ENCODE measurements at regions not wholly inside any gene's neighbourhood (a gene's known extent, or its start where the extent isn't known, plus 50 kb on each side); places are given as distances from the start of the nearest gene placed in this dataset.

DNA sequence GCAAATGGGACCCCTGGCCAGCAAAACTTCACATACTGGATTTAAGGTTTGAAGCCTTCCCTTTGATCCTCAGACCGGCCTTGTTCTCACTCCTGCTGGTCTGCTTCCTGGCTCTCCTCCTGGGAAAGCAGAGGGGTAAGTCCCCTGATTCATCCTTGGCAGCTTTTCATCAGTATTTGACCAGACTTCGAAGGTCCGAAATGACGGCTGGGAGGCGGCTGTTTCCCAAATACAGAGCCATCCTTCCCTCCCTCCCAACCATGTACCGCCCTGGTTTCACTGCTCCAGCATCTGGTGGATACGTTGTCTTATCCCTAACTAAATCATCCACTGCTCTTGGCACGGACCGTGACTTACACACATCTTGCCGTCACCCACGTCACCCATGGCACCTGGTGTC is 265.5 kb downstream of the BCOR start:
- intact Hi-C loops (cut with micrococcal nuclease), result no loop called here

DNA sequence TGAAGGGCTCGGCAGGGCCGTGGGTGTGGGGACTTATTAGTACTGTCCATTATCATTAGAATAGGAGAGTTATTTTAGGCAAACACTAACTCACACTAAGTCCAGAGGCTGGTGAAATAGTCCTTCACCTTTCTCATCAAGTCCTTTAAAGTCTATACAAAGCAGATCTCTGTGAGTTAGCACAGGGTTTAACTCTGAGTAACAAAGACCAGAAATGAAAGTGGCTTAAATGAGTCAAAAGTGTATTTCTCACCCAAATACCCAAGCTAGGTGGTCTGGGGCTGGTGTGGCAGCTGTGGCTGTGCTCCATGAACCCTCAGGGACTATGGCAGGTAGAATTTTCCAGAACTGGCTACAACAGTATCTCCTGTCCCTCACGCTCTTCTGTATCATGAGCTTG is 263.2 kb downstream of the BCOR start:
- intact Hi-C loops (cut with micrococcal nuclease), result no loop called here

DNA sequence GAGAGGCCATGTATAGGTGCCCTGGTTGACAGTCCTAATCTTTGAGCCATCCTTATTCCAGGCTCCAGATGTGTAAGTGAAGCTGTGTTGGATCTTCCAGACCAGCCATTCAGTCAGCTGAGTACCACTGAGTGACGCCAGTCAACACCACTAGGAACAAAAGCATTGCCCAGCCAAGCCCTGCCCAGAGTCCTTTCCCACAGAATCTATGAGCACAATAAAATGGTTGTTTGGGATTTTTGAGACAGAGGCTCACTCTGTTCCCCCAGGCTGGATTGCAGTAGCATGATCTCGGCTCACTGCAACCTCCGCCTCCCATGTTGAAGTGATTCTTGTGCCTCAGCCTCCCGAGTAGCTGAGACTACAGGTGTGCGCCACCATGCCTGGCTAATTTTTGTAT is 262.5 kb downstream of the BCOR start:
- intact Hi-C loops (cut with micrococcal nuclease), result no loop called here

DNA sequence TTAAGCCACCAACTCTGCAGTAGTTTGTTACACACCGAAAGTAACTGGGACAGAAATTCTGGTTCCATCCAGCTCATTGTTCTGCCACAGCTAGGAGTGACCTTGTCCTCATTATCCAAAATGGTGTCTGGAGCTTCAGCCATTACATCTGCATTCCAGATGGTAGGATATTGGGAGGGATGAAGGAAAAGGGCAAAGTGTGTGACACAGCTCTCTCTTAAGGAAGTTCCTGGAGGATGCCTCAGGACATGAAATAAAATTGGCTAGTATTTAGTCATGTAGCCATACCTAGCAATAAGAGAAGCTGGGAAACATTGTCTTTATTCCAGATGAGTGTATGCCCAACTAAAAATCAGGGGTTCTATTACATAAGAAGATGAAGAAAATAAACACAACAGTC is 262.0 kb downstream of the BCOR start:
- intact Hi-C loops (cut with micrococcal nuclease), result no loop called here

DNA sequence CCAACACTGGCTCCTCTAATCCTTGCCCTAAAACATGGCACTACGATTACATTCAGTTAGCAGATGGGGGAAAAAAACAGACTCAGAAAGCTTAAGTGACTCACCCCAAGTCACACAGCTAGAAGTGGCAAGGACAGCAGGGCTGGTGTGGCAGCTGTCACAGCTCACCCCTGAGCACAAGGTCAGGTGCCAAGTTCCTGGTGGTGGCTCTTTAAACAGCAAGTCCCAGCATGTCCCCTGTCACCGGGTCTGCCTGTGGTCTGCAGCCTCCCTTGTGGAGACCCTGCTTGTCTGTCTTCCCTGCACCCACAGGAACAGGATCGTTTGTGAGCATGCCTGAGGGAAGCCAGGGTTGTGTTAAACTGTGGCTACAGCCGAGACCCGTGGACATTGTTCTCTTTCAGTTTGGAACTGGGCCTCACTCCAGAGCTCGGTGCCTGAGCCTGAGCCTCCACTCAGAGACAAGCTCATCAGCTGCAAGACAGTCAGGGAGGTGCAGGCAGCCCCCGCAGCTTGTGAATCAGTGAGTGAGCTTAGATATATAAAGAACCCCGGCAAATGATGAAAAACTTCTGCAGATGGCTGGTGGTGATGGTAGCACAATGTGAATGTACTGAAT is 260.8 kb downstream of the BCOR start:
- intact Hi-C loops (cut with micrococcal nuclease), result no loop called here

DNA sequence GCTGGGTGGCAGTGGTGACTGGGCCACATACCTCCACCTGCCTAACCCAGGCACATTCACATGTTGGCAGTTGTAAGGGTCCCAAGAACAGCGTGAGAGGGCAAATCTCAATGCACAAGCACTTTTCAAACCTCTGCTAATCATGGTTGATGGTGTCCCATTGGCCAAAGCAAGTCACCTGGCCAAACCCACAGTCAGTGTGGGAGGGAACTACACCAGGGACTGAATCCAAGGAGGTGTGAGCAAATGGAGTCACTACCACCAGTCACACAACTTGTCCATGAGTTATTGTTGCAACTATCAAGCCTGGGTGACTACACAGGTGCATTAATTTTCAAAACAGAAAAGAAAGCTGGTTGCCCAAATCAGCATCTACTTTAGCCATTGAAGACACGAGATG is 260.1 kb downstream of the BCOR start:
- intact Hi-C loops (cut with micrococcal nuclease), result no loop called here

DNA sequence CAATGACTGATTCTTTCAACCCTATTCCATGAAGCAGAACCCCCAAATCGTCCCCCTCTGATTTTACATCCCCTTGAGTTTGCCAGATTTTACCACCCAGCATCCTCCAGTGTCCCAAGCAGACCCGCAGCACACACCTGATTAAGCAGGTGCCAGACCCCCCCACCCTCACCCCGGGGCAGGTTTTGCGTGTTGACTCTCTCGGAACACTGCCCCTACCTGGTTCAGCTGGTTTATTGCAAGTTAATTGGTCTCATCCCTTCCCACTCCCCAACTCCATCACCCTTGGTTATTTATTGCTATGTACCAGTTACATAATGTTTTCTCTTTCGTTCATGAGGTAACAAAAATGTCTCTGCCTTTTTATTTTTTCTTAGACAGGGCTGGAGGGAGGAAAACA is 258.4 kb downstream of the BCOR start:
- intact Hi-C loops (cut with micrococcal nuclease), result no loop called here

DNA sequence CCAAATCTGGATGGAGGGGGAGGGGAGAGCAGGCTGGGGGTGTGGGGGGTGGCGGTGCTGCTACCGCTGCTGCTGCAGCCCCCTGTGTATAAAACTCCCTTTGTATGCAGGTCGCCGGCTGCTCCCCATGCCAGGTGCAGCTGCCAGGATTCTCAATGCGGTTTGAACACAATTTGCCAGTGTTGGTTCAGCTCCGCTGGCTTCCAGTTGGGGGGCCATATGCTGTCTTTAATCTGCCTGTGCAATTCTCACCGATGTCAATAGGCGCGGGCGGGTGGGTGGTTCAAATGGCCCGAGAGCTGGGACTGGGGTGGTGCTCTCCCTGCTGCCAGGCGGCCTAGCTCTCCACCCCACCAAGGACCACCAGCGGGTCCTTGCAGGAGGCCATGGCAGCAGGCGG is 257.6 kb downstream of the BCOR start:
- intact Hi-C loops (cut with micrococcal nuclease), result no loop called here

DNA sequence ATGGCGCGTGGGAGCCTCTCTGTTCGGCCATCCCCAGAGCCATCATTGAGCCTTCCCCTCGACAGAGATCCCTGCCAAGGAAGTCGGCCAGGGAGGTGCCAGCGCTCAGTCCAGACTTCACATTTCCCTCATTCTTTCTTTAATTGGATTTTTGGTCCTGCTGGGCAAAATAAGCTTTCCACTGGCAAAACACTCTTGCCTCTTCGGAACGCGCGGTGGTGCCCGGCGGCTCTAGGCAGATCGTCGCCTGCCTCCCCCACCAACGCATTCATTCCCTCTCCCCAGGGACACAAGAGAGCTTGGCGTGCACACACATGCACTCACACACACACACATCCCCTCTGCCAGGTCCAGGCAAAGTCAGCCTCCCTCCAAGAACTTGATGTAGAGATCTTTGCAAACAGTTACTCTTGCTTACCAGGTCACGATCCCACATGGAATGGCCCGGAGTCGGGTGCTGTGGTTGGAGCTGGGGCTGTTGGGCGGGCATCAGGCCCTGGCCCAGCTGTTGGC is 257.1 kb downstream of the BCOR start:
- intact Hi-C loops (cut with micrococcal nuclease), result no loop called here

DNA sequence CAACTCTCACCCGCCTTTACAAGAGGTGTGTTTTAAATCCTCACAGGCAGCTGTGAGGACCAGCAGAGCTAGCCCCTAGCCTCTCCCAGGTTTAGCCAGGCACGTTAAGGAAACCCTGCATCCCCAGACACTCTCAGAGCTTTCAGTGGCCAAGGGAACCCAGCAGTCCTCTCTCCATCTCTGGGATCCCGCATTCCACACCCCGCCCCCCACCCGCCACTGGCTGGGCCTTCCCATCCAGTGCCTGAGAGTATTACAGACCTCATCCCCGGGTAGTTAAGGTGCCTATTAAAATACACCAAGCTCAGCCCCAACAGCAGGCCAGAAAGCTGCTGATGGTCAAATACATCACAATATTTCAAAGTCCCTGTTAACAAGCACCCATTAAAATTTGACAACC is 256.2 kb downstream of the BCOR start:
- intact Hi-C loops (cut with micrococcal nuclease), result no loop called here

DNA sequence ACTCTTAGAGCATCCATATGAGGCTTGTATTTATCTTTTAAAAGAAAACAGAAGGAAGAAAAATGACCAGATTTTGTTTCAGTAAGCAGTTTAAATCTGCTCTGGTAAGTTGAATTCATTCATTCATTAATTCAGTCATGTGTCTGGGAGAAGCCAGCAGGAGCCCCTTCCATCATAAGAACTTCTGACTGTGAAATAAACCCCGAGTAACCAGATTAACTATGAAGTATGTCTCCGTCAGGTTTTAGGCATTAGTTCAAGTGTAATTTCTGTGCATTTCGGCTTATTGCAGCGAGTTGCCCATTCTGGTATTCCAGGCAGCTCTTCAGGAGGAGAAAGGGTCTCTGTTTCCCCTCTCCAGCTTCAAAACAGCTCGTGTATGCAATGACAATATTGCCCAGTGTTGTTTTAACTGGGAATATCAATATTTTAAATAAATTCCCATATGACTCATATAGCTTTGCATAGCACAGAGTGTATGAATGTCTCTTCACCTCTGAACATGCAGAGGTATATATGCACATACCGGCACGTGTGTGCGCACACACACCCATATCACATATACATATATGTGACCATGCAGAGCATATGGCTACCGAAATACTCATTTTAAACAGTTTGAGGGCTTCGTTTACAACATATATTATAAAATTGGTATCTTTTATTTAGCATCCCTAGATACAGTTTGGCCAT is 255.3 kb downstream of the BCOR start:
- intact Hi-C loops (cut with micrococcal nuclease), result no loop called here

DNA sequence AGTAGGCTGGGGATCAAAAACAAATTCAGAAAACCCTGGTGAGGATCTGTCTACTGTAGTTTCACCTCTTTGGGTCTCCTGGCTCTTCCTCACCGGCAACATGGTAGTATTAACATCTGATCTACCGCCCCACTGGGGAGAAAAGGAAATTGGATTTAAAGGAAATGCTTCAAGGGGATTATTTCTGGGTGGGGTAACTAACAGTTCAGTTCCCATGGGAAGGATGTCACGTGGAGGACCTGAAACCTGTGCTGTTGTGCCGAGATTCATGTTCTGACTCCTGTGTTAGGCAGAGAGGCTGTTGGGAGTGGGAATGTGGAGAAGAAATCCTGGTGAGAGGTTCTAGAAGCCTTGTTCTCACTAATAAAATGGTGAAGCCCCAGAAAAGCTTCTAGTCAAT is 254.4 kb downstream of the BCOR start:
- intact Hi-C loops (cut with micrococcal nuclease), result no loop called here

DNA sequence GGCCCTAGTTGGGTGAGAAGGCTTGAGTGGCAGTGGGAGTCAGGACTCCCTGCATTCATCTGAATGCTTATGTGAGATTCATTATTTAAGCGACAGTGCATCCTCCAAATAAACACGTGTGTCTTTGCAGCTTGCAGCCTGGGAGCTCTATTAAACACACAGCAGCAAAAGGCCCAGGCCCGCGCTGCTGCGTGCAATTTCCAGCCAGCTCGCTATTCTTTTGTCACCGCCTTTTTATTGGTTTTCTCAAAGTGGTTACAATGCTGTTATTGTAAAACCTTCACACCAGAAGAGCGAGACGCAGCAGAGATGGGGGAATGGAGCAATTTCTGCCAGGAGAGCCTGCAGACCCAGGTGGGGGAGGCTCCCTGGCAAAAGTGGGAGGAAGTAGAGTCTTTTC is 252.5 kb downstream of the BCOR start:
- intact Hi-C loops (cut with micrococcal nuclease), result no loop called here

DNA sequence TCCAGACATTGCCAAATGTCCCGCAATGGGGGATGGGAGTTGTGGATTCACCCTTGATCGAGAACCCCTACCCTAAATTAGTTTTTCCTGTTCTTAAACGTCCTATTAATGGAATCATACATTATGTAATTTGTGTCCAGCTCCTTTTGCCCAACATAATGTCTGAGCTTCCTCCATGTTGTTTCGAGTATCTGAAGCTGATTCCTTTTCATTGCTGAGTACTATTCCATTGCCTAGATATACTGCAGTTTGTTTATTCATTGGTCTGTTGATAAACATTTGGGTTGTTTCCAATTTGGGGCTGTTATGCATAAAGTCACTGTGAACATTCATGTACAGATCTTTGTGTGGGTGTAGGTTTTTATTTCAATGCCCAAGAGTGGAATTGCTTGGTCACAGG is 251.3 kb downstream of the BCOR start:
- intact Hi-C loops (cut with micrococcal nuclease), result no loop called here

DNA sequence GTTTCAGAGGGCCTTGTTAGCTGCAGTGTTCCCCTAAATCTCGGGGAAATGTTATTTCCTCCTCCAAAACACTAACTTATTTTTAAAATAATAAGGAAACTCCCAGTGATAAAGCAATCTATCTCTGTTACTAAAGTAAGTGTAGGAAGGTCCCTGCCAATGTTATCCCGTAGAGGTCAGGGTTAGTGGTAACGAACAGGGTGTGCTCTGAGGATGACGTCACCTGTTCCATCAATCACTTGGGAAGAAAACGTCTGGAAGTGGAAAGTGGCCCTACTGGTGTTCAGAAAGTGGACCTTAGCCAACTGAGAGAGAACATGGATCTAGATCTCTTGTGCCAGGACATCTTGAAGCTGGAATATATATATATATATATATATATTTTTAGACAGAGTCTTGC is 249.5 kb downstream of the BCOR start:
- intact Hi-C loops (cut with micrococcal nuclease), result no loop called here

DNA sequence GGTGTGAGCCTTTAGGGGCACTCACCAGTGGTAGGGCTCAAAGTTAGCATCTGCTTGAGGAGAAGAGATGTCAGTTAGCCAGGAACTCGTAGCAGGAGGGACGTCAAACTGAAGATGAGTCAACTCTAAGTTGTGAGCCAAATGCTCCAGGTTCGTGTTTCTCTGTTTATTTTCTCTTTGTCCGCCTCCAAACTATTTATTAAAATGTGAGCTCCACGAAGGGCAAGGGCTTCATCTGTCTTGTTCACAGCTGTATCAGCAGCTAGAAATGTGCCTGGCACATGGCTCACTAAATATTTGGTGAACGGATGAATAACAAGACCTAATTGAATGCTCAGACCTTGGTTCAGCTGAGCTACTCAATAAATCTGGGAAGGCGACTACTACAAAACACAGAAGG is 248.9 kb downstream of the BCOR start:
- intact Hi-C loops (cut with micrococcal nuclease), result no loop called here

DNA sequence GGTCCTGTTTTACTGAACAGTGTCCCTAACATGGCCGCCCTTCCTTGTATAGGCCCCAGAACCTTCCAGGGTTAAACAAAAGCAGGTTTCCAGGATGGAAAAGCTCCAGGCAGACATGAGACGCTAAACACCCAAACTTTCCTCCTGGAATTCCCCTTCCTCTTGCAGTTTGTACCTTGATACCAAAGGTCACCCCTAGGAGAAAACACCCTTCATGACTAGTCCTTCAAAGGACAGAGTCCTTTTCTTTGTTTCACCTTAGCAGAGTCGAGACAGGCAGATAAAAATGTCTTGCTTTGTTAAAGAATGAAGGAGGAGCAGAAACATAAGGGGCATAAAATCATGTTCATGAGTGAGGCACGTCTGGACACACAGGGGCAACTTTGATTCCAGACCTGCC is 247.5 kb downstream of the BCOR start:
- intact Hi-C loops (cut with micrococcal nuclease), result no loop called here

DNA sequence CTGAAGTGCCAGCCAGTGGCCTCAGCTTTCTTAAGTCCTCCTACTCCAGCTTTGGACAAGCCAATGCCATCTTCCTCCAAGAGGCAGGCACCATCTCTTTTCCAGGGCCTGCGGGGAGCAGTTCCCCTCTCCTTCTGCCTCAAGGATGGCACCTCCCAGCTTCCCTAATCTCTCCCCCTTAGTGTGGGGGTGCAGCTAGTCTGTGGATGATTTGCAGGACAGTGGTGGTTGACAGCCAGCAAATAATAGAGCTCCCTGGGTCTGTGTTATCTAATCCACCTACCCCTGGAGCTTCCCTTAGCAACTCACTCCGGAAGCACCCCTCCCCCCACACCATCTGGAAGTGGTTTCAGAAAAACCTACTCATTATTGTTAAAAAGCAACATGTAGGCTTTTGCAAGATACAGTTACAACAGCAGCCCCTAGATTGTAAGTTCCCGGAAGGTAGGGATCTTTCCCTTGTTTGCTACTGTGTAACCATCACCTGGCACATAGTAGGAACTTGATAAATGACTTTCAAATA is 247.1 kb downstream of the BCOR start:
- intact Hi-C loops (cut with micrococcal nuclease), result no loop called here

DNA sequence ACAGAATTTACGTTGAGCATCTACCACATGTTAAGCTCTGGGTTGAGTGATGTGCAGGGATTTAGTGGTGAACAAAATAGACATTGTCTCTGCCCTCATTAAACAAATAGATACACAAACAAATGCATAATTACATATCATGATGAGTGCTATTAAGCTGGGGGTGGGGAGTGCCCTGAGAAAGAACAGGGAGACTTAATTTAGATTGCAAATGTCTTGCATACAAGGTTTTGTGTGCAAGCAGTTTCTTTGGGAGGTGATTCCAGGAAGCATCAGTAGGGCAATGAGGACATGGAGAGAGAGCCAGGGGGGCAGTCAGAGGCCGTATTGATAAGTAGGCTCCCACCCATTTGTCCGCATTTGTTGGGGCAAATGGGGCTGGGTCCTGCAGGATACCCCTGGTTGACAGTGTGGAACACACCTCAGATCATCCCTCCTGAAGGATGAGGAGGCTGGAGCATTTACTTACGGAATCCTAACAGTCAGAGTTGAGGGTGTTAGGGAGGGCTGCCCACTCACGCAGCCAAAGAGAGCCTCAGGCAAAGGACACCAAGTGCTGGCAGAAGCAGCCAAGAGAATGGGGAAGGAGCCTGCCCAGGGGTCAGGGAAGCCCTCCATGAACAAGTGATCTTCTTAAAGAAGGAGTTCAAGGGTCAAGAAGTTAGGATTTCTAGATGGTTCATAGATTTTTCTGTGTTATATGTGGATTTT is 245.9 kb downstream of the BCOR start:
- intact Hi-C loops (cut with micrococcal nuclease), result no loop called here

DNA sequence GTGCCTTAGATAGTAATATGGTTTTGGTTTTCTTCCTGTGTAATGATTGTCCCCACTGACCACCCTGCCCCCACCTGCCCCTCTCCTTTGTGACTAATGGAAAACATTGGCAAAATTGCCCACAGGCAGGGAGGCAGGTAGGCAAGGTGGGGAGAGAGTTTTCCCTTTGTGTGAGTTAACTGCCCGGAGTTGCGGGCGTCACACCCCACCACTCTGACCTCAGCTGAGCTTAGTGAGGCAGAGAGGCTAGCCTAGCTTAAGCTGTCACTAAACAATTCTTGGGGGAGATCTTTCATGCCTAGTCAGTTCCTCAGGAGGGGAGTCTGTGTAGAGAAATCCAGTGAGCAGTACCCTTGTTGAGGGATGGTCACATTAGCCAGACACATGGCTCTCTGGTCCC is 245.3 kb downstream of the BCOR start:
- intact Hi-C loops (cut with micrococcal nuclease), result no loop called here

DNA sequence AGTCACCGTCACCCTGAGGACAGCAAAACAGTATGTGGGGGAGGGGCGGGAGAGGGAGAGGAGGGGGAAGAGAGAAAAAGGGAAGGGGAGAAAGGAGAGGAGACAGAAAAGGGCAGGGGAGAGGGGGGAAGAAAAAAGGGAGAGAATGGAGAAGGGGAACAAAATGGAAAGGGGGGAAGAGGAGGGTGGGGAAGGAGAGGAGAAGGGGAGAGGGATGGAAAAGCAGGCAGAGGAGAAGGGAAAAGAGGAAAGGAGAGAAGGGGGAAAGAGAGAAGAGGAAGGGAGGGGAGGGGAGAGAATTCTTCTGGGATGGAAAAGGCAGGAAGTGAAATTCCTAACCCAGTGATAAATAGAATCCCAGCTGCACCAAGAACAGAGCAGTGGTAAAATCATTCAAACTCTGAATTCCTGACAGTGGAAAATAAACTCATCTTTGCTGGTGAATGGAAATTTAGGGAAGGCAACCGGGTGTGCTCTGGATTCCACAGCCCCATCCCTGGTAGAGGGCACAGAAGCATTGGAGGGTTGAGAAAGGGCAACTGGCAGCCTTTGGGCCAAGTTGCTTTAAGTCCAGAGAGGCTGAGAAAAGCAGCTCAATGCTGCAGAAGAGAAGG is 244.2 kb downstream of the BCOR start:
- intact Hi-C loops (cut with micrococcal nuclease), result loop anchor here (2.0 kb wide), 2 partner anchors 37 to 321 kb away; no protein-coding TSS in a partner anchor
